Stimulated activated CD4-positive, alpha-beta T cell treated with anti-CD3 and anti-CD28 coated beads, Interleukin-12 subunit alpha, Interleukin-12 subunit beta, amount 100 ng/mL, for 24 hours (primary cell): ENCODE measurements at regions not wholly inside any gene's neighbourhood (a gene's known extent, or its start where the extent isn't known, plus 50 kb on each side); places are given as distances from the start of the nearest gene placed in this dataset.

Experiments
- DNase-seq, 2 experiments: peaks; one replicate each; pipeline ENCODE4 v3.0.0-alpha.2; 2020; ENCODE audit warnings: low read depth in 2 of 2

GRCh38 chr3:6568999-6569493 lies 291.9 kb upstream of the GRM7 start:
- DNase-seq: no peak

- DNase-seq: no peak
Observed at GRCh38 chr3:6571448-6571847, 289.5 kb upstream of the GRM7 start.

- no peak for DNase-seq
Observed at GRCh38 chr3:6577584-6577983, 283.3 kb upstream of the GRM7 start.

- no peak for DNase-seq
Observed at GRCh38 chr3:6578526-6578925, 282.4 kb upstream of the GRM7 start.

- no peak for DNase-seq
Observed at GRCh38 chr3:6580808-6581207, 280.1 kb upstream of the GRM7 start.

GRCh38 chr3:6585360-6585759 lies 275.6 kb upstream of the GRM7 start:
- no peak for DNase-seq

GRCh38 chr3:6600237-6600636 lies 260.7 kb upstream of the GRM7 start:
- no peak for DNase-seq

GRCh38 chr3:6601374-6601773 lies 259.5 kb upstream of the GRM7 start:
- no peak for DNase-seq

- no peak for DNase-seq
Observed at GRCh38 chr3:6602329-6602728, 258.6 kb upstream of the GRM7 start.

- no peak for DNase-seq
Observed at GRCh38 chr3:6605227-6605626, 255.7 kb upstream of the GRM7 start.

GRCh38 chr3:6608843-6609242 lies 252.1 kb upstream of the GRM7 start:
- DNase-seq: no peak

GRCh38 chr3:6612034-6612616 lies 248.8 kb upstream of the GRM7 start:
- DNase-seq: no peak

- no peak for DNase-seq
Observed at GRCh38 chr3:6622260-6622659, 238.7 kb upstream of the GRM7 start.

GRCh38 chr3:6622712-6623111 lies 238.2 kb upstream of the GRM7 start:
- no peak for DNase-seq

- DNase-seq: no peak
Observed at GRCh38 chr3:6631376-6631775, 229.5 kb upstream of the GRM7 start.

- DNase-seq: no peak
Observed at GRCh38 chr3:6640907-6641306, 220.0 kb upstream of the GRM7 start.

- DNase-seq: no peak
Observed at GRCh38 chr3:6644070-6644929, 216.6 kb upstream of the GRM7 start.

- no peak for DNase-seq
Observed at GRCh38 chr3:6654670-6655069, 206.2 kb upstream of the GRM7 start.

- DNase-seq: no peak
Observed at GRCh38 chr3:6655275-6655674, 205.6 kb upstream of the GRM7 start.

- DNase-seq: no peak
Observed at GRCh38 chr3:6657591-6657990, 203.3 kb upstream of the GRM7 start.

GRCh38 chr3:6667354-6667753 lies 193.6 kb upstream of the GRM7 start:
- no peak for DNase-seq

- no peak for DNase-seq
Observed at GRCh38 chr3:6671363-6671762, 189.6 kb upstream of the GRM7 start.

- no peak for DNase-seq
Observed at GRCh38 chr3:6679510-6679909, 181.4 kb upstream of the GRM7 start.
